Stimulated activated CD4-positive, alpha-beta T cell treated with anti-CD3 and anti-CD28 coated beads, Interleukin-2, amount 100 ng/mL, for 24 hours (primary cell): ENCODE measurements at regions not wholly inside any gene's neighbourhood (a gene's known extent, or its start where the extent isn't known, plus 50 kb on each side); places are given as distances from the start of the nearest gene placed in this dataset.
"Not testable (repeated sequence)": the region's sequence is repeated elsewhere in the genome, so short reads cannot be mapped to it uniquely, and the experiment has no call there.

Source experiments
- DNase-seq, 2 donors: peaks; one replicate each; pipeline ENCODE4 v3.0.0-alpha.2; 2020

- no peak for DNase-seq
Measured at GRCh38 chr22:48729499-48730171, 1098.0 kb downstream of the BRD1 start.

GRCh38 chr22:48727454-48728058 is 1100.1 kb downstream of the BRD1 start:
- no peak for DNase-seq

GRCh38 chr22:48724899-48725298 is 1102.8 kb downstream of the BRD1 start:
- DNase-seq: no peak

- DNase-seq: no peak
Measured at GRCh38 chr22:48722661-48723060, 1105.0 kb downstream of the BRD1 start.

- DNase-seq: no peak
Measured at GRCh38 chr22:48721395-48721669, 1106.3 kb downstream of the BRD1 start.

GRCh38 chr22:48720662-48721394 is 1106.8 kb downstream of the BRD1 start:
- no peak for DNase-seq

GRCh38 chr22:48719978-48720661 is 1107.6 kb downstream of the BRD1 start:
- DNase-seq: peak in 1 of 2 donors; percentile 3

- DNase-seq: no peak
Measured at GRCh38 chr22:48718818-48719500, 1108.7 kb downstream of the BRD1 start.

- no peak for DNase-seq
Measured at GRCh38 chr22:48717883-48718817, 1109.5 kb downstream of the BRD1 start.

GRCh38 chr22:48717076-48717810 is 1110.4 kb downstream of the BRD1 start:
- DNase-seq: no peak

GRCh38 chr22:48716154-48716553 is 1111.5 kb downstream of the BRD1 start:
- not testable (repeated sequence) for DNase-seq

- no peak for DNase-seq
Measured at GRCh38 chr22:48715511-48715910, 1112.2 kb downstream of the BRD1 start.

- DNase-seq: no peak
Measured at GRCh38 chr22:48714231-48714630, 1113.4 kb downstream of the BRD1 start.

GRCh38 chr22:48713272-48714205 is 1114.1 kb downstream of the BRD1 start:
- no peak for DNase-seq

GRCh38 chr22:48712558-48713271 is 1115.0 kb downstream of the BRD1 start:
- no peak for DNase-seq

- no peak for DNase-seq
Measured at GRCh38 chr22:48711669-48712068, 1116.0 kb downstream of the BRD1 start.

GRCh38 chr22:48711031-48711431 is 1116.6 kb downstream of the BRD1 start:
- DNase-seq: no peak

- no peak for DNase-seq
Measured at GRCh38 chr22:48710410-48710809, 1117.3 kb downstream of the BRD1 start.

- no peak for DNase-seq
Measured at GRCh38 chr22:48709976-48710375, 1117.7 kb downstream of the BRD1 start.
